Lower leg skin (tissue), 4 donors: ENCODE measurements at regions not wholly inside any gene's neighbourhood (a gene's known extent, or its start where the extent isn't known, plus 50 kb on each side); places are given as distances from the start of the nearest gene placed in this dataset.

ENCODE experiments used
- DNase-seq, 2 donors: peaks; one replicate each; pipeline ENCODE4 v3.0.0-alpha.2; 2019; ENCODE audit warnings: low spot score in 2 of 2
- H3K4me3 ChIP-seq: fragments of 200-600 bp; sonication (generic); 2 replicates; pipeline ENCODE4 v1.5.1; 2017; ENCODE audit warnings: mild to moderate bottlenecking, low read depth; ENCODE audit not compliant: poor library complexity, severe bottlenecking
- POLR2A ChIP-seq, 2 donors: fragments of 450-650 bp; IDR thresholded peaks; one replicate each; pipeline ENCODE4 v1.6.1; 2016 to 2017; ENCODE audit warnings: antibody characterized with exemption in 2 of 2, mild to moderate bottlenecking in 1 of 2, moderate library complexity in 1 of 2
- WGBS, 2 donors: methylation state at CpG; one replicate each; pipeline ENCODE4 v1.1.5; 2018; 5-methylcytosine and 5-hydroxymethylcytosine counted together
- intact Hi-C: fragments of 100-400 bp; cut with DNase I; formaldehyde crosslinking; loops from one replicate; pipeline ENCODE4 v1.15.0; 2023; ENCODE audit warnings: low total_unique reads
- TF ChIP-seq, protein P1 (sequence below), 3 donors: fragments of 450-650 bp; IDR thresholded peaks; one replicate each; pipeline ENCODE4 v1.5.1; 2016; ENCODE audit warnings: antibody characterized with exemption in 3 of 3, mild to moderate bottlenecking in 3 of 3, moderate library complexity in 2 of 3

DNA sequence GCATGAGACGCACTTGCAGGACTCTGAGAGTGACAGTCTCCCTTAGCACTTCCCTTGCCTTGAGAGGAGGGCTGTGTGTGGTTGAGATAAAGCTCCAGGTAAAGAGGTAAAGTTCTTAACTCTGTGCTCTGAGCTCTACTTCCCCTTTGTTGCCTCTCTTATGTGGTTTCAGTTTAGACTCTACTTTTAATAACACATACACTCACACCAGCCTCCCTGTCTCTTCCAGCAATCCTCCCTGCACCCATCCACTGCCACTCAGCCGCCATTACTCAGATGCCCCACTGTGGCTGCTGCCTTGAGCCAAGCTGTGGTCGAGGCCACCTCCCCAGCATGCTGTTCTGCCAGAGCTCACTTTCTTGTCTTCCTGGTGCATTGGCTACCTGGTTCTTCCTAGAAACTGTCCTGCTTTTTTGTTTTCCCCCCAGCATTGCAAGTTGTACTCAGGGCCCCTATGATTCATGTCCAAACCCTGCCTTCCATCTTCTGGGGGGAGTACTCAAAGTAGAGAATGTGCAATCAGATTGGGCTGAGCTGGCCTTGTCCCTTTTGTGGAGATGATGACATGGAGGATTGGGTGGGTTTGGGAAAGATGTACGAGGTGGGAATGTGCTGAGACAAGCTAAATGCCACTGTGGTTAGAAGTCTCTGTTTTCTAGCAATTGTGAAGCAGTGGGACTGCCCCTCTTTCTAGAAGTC lies 115.5 kb upstream of the PARP11 start:
- DNase-seq, result no peak
- H3K4me3 ChIP-seq, result no peak overlapping the region
- intact Hi-C loops, result no loop called here
- TF ChIP-seq, protein P1, sequence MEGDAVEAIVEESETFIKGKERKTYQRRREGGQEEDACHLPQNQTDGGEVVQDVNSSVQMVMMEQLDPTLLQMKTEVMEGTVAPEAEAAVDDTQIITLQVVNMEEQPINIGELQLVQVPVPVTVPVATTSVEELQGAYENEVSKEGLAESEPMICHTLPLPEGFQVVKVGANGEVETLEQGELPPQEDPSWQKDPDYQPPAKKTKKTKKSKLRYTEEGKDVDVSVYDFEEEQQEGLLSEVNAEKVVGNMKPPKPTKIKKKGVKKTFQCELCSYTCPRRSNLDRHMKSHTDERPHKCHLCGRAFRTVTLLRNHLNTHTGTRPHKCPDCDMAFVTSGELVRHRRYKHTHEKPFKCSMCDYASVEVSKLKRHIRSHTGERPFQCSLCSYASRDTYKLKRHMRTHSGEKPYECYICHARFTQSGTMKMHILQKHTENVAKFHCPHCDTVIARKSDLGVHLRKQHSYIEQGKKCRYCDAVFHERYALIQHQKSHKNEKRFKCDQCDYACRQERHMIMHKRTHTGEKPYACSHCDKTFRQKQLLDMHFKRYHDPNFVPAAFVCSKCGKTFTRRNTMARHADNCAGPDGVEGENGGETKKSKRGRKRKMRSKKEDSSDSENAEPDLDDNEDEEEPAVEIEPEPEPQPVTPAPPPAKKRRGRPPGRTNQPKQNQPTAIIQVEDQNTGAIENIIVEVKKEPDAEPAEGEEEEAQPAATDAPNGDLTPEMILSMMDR (IDR thresholded peaks at IDR 0.05), result no peak
- TF ChIP-seq POLR2A (IDR thresholded peaks at IDR 0.05), result no peak
- 66 to 72% methylated on average over 4 of the region's 4 CpGs for WGBS, 2 donors

DNA sequence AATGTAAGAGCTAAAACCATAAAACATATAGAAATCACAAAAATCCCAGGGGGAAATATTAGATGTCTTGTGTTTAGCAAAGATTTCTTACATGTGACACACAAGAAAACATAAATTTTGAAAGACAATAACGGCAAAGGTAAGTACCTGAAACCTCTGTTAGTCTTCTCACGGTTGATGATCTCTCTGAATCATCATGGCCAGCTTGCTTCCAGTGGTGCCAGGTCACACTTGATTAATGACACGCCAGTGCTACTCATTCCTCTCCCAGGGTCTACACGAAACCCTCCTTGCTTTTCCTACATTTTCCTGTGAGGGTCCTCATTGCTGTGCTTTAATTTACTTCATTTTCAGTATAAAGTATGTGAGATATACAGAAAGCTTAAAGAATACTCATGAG lies 114.4 kb upstream of the PARP11 start:
- intact Hi-C loops, result no loop called here
- no peak overlapping the region for H3K4me3 ChIP-seq
- TF ChIP-seq, protein P1 (IDR thresholded peaks at IDR 0.05), result no peak
- TF ChIP-seq POLR2A (IDR thresholded peaks at IDR 0.05), result no peak
- no peak for DNase-seq
- 84 to 86% methylated on average over 4 of the region's 4 CpGs for WGBS, 2 donors

DNA sequence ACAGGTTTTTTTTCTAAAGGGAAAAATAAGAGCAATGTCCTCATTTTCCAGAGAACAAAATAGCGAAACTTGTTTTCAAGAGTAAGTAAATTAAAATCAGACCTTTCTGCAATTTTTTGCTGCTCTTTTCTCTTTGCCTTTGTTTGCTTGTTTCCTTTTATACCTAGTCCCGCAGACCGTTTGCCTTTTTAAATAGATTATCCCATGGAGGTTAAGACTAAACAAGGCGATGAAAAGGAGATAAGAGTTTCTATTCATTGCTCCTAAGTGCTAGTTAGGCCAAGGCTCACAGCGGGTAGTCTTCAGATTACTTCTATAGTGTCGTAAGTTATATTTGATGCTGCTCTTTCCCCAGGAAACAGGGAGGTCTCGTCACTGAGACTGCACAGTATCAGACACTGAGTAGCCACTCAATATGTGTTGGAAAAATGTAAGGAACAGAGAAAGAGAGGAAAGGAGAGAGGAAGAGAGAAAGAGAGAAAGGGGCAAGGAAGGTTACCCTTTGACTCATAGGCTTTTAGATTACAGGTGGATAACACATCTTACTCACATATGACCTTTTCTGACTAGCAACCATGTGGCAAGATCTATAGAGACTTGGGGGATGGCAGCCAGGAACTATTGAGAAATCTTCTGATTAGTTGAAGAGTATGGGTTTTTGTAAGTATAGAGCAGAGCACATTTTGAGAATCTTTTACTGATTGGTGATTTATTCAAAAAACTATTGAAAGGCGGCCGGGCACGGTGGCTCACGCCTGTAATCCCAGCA lies 107.5 kb upstream of the PARP11 start:
- TF ChIP-seq POLR2A (IDR thresholded peaks at IDR 0.05), result no peak
- TF ChIP-seq, protein P1 (IDR thresholded peaks at IDR 0.05), result no peak
- intact Hi-C loops, result no loop called here
- DNase-seq, result no peak
- no peak overlapping the region for H3K4me3 ChIP-seq
- 77 to 81% methylated on average over 11 of the region's 11 CpGs for WGBS, 2 donors

DNA sequence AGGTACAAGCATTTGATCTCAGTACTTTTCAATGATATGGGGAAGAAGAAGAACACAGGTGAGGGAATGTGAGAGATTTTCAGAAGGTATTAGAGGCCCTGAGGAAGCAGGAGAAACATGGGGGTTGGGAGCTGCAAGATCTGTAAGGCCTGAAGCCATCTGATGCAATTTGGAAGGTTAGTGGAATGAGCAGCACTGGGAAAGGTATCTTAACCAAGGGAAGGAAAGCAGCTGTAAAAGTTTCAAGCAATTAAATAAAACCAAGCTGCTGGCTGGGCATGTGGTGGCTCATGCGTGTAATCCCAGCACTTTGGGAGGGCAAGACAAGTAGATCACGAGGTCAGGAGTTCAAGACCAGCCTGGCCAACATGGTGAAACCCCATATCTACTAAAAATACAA lies 104.4 kb upstream of the PARP11 start:
- DNase-seq, result peak in 1 of 2 donors; percentile 3
- no peak overlapping the region for H3K4me3 ChIP-seq
- TF ChIP-seq, protein P1 (IDR thresholded peaks at IDR 0.05), result no peak
- no peak for TF ChIP-seq POLR2A (IDR thresholded peaks at IDR 0.05)
- intact Hi-C loops, result no loop called here
- 71 to 92% methylated on average over 2 of the region's 2 CpGs for WGBS, 2 donors

DNA sequence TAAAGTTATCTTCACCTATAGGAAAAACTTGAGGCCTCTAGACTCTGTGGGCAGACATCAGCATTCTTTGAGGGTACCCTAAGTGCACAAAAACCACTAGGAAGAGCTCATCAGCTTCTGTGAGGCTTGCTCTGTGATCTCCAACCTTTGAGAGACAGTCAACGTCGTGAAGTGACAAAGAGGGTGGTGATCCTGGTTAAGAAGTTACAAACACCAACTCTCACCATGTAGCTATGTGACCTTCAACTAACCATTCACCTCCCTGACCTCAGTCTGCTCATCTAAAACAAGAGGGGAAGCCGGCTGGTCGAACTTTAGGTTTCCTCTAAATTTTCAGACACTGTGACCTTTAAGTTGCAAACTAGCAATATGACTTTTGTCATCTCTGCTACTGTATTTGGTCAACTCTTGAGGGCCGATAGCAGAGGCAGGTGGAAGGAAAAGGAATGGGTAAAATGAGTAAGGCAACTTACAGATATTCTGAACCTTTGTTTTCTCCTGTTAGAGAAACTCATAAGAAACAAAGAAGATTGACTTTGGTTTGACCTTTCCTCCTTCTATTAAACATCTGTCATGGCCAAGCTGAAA lies 103.2 kb upstream of the PARP11 start:
- intact Hi-C loops, result no loop called here
- no peak overlapping the region for H3K4me3 ChIP-seq
- peak in 1 of 2 donors; percentile 21 for DNase-seq
- no peak for TF ChIP-seq POLR2A (IDR thresholded peaks at IDR 0.05)
- TF ChIP-seq, protein P1 (IDR thresholded peaks at IDR 0.05), result no peak
- WGBS, 2 donors, result 75 to 78% methylated on average over 5 of the region's 5 CpGs
